ENCODE measurements at regions not wholly inside any gene's neighbourhood (a gene's known extent, or its start where the extent isn't known, plus 50 kb on each side); places are given as distances from the start of the nearest gene placed in this dataset.

DNA sequence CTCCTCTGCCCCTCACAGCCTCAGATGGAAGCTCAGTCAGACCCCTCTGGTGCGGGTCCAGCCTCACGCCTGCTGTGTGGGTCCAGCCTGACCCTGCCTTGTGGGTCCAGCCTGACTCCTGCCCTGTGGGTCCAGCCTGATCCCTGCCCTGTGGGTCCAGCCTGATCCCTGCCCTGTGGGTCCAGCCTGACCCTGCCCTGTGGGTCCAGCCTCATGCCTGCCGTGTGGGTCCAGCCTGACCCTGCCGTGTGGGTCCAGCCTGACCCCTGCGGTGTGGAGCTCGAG is 445.3 kb downstream of the BRD1 start:
- no peak for DNase-seq (ENCODE audit: low read depth)
- no peak overlapping the region for H3K4me3 ChIP-seq (ENCODE audit: low read depth, low read length)
- TF ChIP-seq, protein P1, sequence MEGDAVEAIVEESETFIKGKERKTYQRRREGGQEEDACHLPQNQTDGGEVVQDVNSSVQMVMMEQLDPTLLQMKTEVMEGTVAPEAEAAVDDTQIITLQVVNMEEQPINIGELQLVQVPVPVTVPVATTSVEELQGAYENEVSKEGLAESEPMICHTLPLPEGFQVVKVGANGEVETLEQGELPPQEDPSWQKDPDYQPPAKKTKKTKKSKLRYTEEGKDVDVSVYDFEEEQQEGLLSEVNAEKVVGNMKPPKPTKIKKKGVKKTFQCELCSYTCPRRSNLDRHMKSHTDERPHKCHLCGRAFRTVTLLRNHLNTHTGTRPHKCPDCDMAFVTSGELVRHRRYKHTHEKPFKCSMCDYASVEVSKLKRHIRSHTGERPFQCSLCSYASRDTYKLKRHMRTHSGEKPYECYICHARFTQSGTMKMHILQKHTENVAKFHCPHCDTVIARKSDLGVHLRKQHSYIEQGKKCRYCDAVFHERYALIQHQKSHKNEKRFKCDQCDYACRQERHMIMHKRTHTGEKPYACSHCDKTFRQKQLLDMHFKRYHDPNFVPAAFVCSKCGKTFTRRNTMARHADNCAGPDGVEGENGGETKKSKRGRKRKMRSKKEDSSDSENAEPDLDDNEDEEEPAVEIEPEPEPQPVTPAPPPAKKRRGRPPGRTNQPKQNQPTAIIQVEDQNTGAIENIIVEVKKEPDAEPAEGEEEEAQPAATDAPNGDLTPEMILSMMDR (IDR thresholded peaks at IDR 0.05; ENCODE audit: low read depth, low read length, missing control alignments), result no peak

DNA sequence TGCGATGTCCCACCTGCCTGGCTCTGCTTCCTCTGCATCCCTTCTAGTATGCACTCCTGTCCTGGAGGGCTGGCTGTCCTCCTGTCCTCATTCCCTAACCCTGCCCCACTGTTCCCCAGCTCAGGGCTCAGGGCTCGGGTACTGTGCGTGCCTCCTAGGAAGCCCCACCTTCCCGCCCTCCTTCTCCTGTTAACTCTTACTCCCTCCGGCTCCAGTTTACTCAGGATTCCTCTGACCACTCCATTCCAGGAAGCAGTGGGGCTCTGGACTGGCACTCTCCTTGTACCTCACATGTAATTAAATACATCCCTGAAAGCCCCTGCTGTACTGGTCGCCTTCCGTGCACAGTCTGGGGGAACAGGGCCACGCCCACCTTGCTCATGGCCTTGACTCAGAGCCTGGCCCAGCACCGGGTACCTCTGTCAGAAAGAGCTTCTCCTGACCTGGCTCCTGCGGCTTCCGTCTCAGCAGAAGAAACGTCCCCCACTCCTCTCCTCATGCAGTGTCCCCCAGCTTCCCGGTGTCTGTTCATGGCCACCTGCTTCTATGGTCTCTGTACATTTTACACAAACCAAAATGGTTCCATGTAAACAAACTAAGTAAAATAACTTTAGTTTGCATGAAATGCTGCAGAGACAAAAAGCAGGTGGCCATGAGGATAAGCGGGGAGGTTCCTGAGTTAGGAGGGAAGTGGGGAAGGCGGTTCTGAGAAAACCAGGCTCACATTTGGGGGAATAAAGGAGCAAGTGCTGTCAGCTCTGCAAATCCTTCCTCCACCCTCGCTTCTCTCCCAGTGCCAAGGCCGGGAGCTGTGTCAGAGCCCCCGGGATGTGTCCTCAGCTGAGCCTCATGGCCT is 445.9 kb downstream of the BRD1 start:
- H3K4me3 ChIP-seq (ENCODE audit: low read depth, low read length), result no peak overlapping the region
- TF ChIP-seq, protein P1 (IDR thresholded peaks at IDR 0.05; ENCODE audit: low read depth, low read length, missing control alignments), result no peak
- DNase-seq (ENCODE audit: low read depth), result no peak

DNA sequence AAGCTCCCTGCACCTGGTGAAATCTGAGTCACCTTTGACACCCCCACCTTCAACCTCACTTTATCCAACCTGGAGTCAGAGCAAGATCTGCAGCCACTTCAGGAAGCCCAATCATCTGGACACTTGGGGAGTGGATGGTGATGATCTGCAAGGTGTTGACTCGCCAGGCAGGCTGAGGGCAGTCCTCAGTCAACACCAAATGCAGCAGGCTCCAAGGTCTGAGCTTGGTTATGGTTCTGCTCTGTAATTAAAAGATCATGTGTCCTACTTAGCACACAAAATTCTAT is 446.9 kb downstream of the BRD1 start:
- H3K4me3 ChIP-seq (ENCODE audit: low read depth, low read length), result no peak overlapping the region
- DNase-seq (ENCODE audit: low read depth), result no peak
- TF ChIP-seq, protein P1 (IDR thresholded peaks at IDR 0.05; ENCODE audit: low read depth, low read length, missing control alignments), result no peak

DNA sequence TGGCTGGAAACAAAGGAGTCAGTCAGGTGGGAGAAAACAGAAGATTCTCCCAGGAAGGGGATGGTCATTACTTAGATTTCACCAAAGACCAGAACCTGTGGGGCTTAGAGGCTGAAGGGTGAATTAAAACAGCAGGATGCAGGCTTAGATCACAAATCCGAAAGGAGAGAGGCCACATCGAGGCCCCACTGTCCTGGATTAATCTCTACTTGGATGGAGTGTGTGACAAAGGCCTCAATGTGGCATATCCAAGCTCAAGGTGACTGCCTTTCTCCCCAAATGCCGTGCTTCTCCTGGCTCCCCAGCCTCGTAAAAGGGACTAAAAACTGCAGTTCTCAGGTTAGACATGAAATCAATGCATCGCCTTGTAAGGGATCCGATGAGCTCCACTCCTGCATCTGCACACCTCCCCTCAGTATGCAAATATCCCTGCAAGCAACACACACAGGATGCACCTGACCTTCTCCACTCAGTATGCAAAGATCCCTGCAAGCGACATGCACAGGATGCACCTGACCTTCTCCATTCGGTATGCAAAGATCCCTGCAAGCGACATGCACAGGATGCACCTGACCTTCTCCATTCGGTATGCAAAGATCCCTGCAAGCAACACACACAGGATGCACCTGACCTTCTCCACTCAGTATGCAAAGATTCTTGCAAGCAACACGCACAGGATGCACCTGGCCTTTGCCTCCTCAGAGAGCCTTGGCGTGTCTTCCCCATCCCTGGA is 447.4 kb downstream of the BRD1 start:
- TF ChIP-seq, protein P1 (IDR thresholded peaks at IDR 0.05; ENCODE audit: low read depth, low read length, missing control alignments), result no peak
- no peak overlapping the region for H3K4me3 ChIP-seq (ENCODE audit: low read depth, low read length)
- DNase-seq (ENCODE audit: low read depth), result peak; percentile 16

DNA sequence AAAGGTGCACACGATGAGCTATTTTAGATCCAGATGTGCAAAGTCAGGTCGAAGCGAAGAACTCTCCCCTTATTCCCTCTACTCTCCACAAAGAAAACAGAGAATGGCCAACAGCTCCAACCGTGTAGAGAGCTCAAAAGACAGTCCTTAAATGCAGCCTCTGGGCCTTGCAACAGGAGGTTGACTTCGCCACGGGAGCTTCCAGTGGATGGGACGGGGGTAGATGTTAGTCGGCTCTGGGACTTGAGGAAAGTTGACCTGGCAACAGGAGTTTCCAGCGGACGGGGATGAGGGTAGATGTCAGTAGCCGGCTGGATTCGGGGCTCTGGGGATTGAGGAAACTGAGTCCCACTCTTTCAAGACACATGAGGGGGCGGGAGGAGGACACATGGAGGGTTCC is 450.4 kb downstream of the BRD1 start:
- TF ChIP-seq, protein P1 (IDR thresholded peaks at IDR 0.05; ENCODE audit: low read depth, low read length, missing control alignments), result no peak
- no peak overlapping the region for H3K4me3 ChIP-seq (ENCODE audit: low read depth, low read length)
- DNase-seq (ENCODE audit: low read depth), result no peak

DNA sequence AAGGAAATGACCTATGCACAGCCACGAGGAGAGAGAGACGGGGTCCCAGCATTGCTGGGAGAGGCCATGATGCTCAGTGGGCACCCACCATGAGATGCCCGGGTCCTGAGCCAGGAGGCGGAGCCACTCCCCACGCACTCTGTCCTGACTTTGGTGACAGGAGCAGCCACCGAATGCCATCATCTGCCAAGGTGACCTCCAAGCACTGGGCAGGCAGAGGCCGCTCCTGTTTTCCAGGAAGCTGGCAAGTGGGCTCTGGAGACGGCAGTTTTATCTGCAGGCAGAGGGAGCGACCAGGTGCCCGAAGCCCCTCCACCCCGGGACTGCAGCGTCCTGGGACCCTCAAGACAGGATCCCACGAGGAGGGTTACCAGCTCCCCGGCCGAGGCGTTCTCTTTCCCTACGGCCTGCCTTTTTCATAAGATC is 453.9 kb downstream of the BRD1 start:
- no peak for DNase-seq (ENCODE audit: low read depth)
- H3K4me3 ChIP-seq (ENCODE audit: low read depth, low read length), result no peak overlapping the region
- TF ChIP-seq, protein P1 (IDR thresholded peaks at IDR 0.05; ENCODE audit: low read depth, low read length, missing control alignments), result no peak

DNA sequence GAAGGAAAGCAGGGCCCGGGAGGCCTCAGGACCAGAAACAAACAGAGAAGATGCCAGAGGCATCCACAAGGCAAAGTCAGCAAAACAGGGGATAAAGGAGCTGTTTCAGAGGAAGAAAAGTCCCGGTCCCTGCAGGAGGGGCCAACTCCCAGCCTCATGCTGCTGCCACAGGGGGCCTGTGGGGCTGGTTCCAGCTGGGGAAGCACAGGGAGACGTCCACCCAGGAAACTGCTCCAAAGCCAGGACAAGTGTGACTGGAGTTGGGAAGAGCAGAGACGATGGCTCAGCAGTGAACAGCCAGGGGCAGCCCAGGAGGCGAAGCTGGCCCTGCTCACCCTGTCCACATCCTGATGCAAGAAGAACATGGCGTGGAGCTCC is 454.4 kb downstream of the BRD1 start:
- TF ChIP-seq, protein P1 (IDR thresholded peaks at IDR 0.05; ENCODE audit: low read depth, low read length, missing control alignments), result no peak
- no peak overlapping the region for H3K4me3 ChIP-seq (ENCODE audit: low read depth, low read length)
- DNase-seq (ENCODE audit: low read depth), result no peak
